HG03571 (cell line): ENCODE measurements at regions not wholly inside any gene's neighbourhood (a gene's known extent, or its start where the extent isn't known, plus 50 kb on each side); places are given as distances from the start of the nearest gene placed in this dataset.

ENCODE experiments used
- ATAC-seq: cut with Tn5 transposase; IDR thresholded peaks from one replicate; pipeline ENCODE4 v1.9.1; 2021; ENCODE audit not compliant: unreplicated experiment

DNA sequence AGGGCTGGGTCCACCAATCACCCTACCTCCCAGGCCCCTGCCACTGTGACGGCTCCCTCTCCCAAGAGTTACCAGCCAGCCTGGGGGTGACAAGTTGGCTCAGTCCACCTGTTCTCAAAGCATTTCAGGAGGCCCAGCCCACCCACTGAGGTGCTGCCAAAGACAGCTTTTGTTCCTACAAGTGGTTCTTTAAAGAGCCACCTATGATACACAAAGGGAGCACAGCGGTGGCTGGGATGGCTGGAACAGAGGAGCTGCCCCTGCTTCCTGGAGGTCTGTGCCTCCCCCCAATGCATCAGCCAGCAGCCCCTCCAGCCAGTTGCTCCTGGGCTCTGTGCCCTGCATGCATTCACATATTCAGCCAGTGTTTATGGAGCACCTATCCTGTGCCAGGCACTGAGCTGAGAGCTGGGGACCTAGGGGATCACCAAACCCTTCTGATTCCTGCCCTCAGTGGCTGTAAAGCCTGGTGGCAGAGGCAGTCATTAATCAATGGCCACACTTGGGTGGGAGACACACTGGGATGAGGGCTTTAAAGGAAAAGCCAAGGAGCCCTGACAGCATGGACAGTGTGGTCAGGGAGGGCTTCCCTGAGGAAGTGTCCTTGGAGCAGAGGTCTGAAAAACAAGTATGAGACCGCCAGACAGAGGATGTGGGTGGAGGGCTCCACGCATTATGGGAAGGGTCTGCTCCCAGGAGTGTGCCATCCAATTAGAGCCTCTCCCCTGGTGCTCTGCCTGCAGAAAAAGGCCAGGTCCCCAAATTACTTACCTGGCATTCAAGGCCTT, 107.1 kb upstream of the LINGO1 start:
- ATAC-seq: no peak

DNA sequence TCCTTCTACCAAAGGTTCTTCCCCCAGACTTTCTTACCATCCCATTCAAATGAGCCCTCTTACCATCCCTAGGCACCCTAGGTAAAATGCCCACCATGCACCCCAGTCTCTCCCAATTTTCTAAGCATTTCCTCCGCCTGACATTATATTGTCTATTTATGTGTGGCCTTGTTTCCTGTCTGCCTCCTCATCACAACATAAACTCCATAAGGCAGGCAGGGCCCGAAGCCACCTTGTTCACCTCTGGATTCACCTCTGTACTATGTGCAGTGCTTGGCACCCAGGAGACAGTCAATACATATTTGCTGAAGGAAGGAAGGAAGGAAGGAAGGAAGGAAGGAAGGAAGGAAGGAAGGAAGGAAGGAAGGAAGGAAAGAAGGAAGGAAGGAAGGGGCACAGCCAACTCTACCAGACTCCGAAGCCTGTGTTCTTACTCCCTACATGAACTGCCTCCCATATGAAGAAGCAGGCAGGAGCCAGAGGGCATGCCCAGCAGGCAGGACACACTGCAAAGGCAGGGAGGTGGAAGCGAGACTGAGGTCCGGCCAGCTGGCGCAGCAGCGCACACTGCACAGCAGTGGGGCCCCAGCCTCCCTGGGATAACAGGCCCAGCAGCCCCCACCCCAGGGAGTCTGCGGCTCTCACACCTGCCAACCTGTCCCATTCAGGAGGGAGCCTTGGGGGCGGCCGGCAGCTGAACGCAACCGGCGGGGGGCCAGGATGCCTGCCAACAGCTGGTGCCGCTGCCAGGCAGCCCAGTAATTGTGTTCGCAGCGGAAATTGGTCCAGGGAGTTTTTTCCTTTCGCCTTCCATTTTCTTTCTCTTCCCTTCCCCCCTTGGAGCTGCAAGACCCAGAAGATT, 106.0 kb upstream of the LINGO1 start:
- ATAC-seq: no peak

DNA sequence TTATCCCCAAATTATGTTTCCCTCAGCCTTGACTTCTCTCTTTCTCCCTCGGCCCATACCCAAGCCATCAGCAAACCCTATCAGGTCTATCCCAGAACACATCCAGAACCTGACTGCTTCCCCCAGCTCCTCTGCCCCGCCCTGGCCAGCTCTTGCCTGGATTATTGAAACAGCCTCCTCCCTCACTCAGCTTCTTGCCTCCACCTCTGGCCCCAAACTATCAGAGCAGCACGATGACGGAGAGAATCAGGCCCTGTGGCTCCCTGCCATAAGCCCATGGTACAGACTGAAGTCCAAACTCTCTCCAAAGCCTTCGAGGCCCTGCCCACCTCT, 105.3 kb upstream of the LINGO1 start:
- ATAC-seq: no peak

DNA sequence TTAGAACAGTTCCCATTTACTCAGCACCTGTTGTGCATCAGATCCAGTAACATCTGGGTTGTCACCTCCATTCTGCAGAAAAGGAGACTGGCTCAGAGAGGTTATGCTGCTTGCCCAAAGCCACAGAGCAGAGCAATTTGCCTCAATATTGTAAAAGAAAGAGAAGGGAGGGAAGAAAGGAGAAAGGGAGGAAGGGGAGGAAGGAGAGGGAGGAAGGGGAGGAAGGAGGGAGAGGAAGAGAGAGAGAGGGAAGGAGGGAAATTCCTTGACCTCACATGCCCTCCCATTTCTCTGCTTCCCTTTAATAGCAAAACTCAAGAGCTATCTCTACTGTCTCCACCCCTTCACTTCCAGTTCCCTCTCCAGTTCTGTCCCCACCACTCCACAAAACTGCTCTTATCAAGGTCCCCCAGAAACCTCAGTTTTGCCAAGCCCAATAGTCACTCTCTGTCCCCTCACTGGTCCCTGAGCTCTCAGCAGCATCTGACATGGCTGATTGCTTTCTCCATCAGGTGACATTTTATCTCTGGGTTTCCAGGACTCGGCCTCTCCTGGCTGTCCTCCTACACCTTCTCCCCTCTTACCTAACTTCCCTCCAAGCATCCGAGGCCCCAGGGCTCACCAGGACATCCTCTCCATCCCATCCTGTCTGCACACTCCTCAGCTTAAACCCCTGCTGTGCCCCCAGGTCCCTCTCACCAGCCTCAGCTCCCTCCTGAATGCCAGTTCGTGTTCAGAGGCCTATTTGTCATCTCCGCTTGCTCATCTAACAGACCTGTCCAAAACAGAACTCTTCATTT, 104.7 kb upstream of the LINGO1 start:
- ATAC-seq: no peak

DNA sequence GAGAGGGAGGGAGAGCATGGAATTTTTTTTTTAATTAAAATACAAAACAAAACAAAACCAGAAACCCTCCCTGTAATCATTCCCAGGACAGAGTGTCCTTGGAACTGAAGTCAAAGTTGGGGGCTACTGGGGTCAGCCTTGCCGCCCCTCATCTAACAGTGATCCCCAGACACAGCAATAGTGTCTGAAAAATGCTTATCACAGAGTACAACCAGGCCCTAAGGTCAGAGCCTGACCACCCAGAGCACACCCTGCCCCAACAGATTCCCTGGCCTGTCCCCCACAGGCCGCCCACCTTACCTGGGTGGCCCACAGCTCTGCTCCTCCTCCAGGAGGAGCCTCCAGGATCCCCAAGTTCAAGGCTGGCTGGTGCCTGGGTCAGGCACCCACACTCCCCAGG, 101.6 kb upstream of the LINGO1 start:
- no peak for ATAC-seq

DNA sequence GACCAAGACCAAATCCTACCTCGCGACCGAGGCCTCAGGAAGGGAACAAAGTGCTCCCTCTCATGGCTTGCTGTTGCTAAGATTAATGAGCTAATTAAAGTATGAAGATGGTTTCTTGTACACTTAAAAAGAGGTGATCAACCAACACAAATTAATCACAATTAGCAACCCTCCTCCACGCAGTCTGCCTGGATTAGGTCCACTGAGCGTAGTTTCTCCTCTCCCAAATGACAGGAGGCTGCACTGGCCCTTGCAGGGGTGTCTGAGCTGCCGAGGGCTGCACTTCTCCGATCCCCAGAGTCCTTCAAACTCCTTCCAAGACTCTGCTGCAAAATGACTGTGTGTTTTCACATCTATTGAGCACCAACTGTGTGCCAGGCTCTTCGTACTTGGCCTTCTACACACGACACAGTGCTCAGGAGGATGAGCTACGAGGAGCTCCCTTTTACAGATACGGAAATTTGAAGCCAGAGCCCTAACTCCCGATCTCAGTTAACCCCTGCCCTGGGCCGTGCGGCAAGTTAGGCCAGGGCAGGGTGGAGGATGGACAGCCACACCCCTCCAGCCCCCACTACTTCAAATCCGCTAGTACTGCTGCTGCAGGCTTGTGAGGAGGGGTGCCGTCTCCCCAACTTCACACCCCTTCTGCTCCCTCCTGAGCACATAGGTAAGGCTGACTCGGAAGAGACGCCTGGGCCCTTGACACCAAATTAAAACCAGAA, 101.0 kb upstream of the LINGO1 start:
- no peak for ATAC-seq

DNA sequence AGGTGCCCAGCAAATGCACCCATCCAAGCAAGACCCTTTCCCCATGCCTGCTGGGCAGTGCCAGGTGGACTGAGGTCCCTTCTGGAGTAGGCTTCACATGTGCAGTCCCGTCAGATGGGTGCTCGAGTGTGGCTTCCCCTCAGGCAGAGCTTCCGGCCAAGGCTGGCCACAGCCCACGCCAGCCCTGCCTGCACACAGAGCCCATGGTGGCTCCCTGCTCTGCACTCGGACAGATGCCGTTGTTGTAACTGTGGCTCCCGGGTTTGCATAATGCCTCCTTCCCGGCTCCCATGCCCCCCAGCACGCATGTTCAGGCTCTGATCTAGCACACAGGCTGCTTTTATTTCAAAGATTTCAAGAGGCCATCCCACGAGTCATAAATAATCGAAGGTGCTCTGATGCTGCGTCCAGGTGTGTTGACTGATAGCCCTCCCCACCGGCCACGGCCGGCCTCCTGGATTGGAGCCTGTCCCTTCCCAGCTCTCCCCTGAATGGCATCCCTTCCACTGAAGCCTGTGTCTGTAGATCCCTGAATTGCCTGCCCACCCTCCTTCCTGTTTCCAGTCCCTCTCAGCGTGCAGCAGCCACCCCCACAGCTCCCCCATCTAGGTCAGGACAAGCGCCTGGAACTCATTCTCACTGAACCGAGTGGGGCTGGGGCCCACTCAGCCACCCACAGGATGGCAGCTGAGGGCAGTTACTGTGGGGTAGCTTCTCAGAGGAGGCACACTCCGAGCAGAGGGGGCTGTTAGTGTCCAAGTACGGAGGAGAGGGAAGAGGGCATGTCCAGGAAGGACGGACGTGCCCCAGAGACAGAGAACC, 100.0 kb upstream of the LINGO1 start:
- no peak for ATAC-seq

DNA sequence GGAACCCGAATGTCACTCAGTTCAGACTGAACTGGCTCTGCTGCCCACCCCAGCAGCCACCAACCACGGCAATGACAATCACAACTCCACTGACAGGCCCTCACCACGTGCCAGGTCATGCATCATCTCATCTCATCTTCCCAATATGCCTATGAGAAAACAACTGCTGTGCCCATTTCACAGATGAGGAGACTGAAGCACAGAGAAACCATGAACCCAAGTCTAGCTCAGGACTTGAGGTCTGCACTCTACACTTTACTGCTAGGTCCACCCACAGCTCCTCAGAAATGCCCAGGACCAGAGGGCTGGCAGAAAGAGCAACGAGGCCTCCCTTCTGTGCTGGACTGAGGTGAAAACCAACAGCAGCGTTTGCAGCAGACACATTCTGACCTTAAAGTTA, 99.2 kb upstream of the LINGO1 start:
- no peak for ATAC-seq

DNA sequence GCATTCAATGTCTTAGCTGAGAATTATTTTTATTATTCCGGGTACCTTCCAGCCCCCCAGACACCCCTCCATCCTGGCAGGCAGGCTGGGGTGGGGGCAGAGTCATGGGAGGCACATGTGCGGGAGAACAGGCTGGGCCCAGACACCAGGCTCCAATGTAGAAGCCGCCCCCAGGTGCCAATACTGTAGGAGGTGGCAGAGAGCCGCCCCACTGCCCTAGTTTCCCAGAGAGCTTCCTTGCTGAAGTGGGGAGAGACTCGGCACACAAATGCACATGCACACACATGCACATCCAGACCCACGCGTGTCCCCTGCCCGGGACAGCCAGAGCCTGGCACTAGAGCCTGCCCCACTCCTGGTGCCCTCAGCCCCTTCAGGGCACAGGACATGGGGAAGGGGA, 98.4 kb upstream of the LINGO1 start:
- ATAC-seq: no peak

DNA sequence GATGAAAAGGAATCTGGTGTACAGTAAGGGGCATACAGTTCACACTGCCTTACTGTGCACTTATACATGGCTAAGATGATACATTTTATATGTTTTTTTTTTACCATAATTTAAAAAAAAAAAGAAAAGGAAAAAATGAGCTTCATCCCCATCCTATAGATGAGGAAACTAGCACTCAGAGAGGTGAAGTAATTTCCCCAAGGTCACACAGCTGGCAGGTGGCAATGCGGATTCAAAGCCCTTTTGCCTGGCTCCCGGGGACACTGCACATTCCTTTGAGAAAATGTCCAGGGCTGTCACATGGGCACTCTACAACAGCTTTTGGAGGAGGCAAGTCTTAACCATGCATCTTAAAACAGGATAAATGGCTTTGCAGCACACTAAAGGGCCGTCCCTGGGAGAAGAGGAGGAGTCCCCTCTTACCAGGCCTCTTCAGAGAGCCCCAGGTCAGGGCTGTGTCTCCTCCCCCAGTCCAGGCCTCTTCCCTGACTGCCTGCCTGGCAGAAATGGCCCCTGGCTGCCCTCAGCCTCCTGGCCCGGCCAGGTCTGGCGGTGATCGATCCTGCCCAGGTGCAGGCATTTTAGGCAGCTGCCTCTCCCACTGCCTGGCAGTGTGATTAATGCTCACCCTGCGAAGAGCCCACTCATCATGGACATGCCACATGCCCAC, 95.1 kb upstream of the LINGO1 start:
- no peak for ATAC-seq

DNA sequence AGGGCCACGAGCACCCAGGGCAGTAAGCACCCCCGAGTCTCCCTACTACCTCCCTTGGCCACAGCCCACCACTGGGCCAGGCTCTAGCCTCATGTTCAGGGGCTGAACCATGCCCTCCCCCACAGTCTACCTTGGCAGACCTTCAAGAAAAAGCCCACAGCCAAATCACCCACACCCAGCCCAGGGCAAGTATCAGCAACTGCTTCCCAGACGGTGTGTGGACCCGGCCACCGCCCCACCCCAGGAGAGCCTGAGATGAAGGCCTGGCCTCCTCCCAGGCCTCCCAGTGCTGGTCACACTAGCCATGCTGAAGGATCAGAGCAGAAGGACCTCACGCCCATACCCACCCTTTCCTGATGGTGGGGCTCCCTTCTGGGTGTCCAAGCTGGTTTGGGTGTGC, 92.0 kb upstream of the LINGO1 start:
- no peak for ATAC-seq

DNA sequence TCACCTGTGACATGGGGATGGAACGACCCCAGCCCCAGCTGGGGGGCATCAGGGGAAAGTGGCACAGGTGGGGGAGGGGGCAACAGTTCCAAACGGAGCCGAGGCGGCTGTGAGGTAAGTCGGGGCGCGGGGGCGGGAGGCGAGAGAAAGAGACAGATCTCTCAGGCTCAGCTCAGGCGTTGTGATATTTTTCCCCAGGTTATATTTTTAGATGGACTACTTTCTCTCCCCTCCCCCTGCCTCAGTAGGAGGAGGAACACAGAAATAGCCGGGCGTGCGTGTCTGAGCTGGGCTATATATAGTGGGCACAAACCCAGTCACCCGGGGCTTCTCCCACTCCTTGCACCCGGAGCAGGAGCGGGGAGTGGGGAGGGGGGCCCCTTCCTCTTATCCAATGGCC, 91.0 kb upstream of the LINGO1 start:
- ATAC-seq: no peak

DNA sequence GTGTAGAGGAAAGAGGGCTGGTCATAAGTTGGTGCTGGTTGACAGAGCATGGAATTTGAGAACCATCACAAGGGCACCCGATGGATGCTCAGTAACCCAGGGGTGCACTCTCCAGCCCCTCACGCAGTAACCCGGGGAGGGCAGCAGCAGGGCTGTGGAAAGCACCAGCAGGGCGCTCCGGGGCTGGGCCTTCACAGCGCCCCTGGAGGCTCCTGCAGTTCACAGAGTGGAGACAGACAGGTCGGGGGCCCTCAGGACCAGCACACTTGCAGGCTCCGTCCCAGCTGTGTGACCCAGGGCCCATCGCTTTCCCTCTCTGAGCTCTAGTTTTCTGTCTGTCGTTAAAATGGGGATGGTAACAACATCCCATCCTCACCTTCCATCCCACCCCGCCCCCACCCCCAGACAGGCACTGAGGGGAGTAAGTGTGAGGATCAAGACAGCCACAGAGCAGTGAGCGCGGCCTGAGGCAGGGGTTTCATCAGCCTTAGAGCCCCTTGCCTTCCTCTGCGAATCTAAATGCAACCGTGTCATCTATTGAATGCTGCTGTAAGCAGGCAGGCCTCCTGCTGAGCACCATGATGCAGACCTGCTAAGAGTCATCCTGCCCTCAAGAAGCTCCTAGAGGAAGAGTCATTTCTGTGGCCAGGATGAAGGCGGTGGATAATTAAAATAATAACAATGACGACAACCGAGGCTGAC, 90.2 kb upstream of the LINGO1 start:
- ATAC-seq: no peak

DNA sequence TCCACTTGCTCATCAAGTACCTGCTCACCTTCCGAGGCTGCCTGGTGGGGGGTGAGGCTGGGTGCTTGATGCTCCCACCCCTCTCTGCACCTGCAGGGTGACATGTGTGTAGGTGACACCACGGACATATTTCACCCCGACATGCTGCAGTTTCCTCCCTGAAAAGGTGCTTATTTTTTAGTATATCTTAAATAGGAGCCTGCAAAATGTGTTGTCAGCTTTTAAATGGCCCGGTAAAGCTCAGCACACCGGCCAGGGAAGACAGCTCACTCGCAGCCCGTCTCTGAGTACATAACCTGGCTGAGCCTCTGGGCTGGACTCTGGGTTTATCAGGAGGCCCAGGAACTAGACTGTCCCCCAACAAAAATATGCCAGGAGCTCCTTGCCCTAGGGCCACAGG, 89.3 kb upstream of the LINGO1 start:
- no peak for ATAC-seq

DNA sequence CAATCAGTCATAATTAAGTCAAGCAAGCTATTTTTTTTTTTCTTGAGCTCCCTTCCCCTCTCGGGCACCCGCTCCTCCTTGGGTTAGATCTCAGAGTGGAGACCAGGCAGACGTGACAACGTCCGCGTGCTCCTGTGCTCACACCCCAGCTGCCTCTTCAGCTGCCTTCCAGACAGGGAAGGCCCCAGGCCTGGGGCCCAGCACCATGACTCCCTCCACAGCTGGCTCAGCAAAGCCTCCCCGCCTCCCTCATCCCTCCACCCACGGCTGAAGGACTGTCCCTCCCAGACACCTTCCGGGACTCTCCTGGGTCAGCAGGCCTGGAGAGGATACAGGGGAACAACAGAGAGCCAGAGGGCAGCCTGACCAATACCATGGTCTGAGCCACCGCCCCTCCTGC, 87.9 kb upstream of the LINGO1 start:
- no peak for ATAC-seq

DNA sequence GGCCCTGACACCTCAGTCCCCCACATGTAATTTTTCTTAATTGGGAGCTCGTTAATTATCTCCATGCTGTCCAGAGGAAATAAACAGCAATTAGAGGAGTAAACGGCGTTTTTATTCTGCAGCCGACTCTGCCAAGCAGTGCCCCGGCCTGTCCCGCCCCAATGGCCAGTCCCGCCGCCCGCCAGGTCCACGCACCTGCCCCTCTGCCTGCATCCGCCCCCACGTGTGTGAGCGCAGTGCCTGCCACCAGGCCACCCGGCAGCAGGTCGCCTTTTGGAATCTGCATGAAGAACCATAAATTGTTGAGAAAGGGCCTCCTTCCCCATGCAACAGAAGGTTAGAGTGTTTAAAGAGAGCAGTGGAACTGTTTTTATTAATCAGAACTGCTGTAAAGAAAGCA, 87.5 kb upstream of the LINGO1 start:
- no peak for ATAC-seq

DNA sequence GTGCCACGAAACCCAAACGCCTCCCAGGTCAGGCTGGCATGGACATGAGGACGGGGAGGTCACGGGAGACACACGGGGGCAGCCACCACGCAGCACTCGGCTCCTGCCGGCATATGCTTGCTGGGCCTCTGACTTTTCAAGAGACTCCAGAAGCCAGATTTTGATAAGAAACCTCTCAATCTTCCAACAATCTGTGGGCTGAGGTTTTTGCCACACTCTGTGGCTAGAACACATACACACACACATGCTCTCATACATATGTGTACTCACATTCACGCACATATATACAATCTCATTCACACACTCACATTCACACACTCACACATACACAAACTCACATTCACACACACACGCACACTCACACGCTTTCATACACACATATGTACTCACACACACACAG, 86.7 kb upstream of the LINGO1 start:
- no peak for ATAC-seq

DNA sequence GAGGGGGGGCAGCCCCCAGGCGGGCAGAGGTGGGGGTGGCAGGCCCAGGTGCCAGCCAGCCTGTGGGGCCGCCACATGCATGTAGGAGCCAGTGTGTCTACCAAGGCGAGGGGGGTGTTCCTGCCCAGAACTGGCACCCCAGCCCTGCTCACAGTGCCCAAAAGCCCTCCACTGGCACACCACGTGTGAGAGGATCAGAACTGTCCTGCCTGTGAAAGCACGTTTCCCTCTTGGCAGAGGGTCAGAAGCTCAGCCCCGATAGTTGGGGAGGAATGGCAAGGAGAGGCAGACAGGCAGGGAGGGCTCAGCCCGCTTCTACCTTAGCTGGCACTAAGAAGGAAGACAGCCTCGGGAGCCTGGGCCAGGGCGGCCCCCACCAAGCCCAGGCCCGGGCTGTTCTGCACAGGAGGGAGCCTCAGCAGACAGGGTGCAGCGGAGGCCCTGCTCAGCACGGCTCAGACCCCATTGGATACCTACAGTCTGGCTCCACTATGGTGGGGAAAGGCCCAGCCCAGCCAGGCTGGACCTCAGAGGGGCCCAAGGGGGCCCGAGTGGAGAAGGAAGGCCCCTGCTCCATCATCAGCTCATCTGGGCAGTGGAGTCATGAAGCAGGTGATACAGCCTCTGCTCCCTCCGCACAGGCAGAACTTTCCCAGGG, 84.8 kb upstream of the LINGO1 start:
- no peak for ATAC-seq
